SJCRH30 (cell line): ENCODE measurements at regions not wholly inside any gene's neighbourhood (a gene's known extent, or its start where the extent isn't known, plus 50 kb on each side); places are given as distances from the start of the nearest gene placed in this dataset.
A peak's percentile ranks its signal among the peaks of the same experiment; 100 is the strongest.

ENCODE experiments used
- DNase-seq, 2 experiments: peaks; one replicate each; pipeline ENCODE4 v3.0.0-alpha.2; 2015 to 2020
- H3K27ac ChIP-seq: fragments of 250-450 bp; sonication (Bioruptor Pico); 2 replicates; pipeline ENCODE4 v1.5.1; 2020; ENCODE audit warnings: mild to moderate bottlenecking, moderate library complexity
- H3K27me3 ChIP-seq: fragments of 250-450 bp; sonication (Bioruptor Pico); 2 replicates; pipeline ENCODE4 v1.5.1; 2020; ENCODE audit warnings: mild to moderate bottlenecking, moderate library complexity
- H3K36me3 ChIP-seq: fragments of 250-450 bp; sonication (Bioruptor Pico); 2 replicates; pipeline ENCODE4 v1.5.1; 2020; ENCODE audit warnings: mild to moderate bottlenecking, moderate library complexity
- H3K4me1 ChIP-seq: fragments of 250-450 bp; sonication (Bioruptor Pico); 2 replicates; pipeline ENCODE4 v1.5.1; 2020; ENCODE audit warnings: mild to moderate bottlenecking, moderate library complexity
- H3K4me3 ChIP-seq: fragments of 250-450 bp; sonication (Bioruptor Pico); 2 replicates; pipeline ENCODE4 v1.5.1; 2020; ENCODE audit warnings: mild to moderate bottlenecking, moderate library complexity
- H3K9me3 ChIP-seq: fragments of 250-450 bp; sonication (Bioruptor Pico); replicated peaks from 2 replicates; pipeline ENCODE4 v1.5.1; 2020; ENCODE audit warnings: mild to moderate bottlenecking, moderate library complexity

GRCh38 chr10:107656932-107657331 is 492.4 kb upstream of the SORCS1 start:
- Histone ChIP-seq H3K4me1 (peaks cover 9% of the 10 kb centered on the region), H3K27me3 (no peaks in the 10 kb centered on the region), H3K27ac (no peak overlapping the region), H3K4me3 (no peak overlapping the region), H3K36me3 (no peaks in the 10 kb centered on the region), H3K9me3 (no peaks in the 10 kb centered on the region)
- DNase-seq, result no peak

DNA sequence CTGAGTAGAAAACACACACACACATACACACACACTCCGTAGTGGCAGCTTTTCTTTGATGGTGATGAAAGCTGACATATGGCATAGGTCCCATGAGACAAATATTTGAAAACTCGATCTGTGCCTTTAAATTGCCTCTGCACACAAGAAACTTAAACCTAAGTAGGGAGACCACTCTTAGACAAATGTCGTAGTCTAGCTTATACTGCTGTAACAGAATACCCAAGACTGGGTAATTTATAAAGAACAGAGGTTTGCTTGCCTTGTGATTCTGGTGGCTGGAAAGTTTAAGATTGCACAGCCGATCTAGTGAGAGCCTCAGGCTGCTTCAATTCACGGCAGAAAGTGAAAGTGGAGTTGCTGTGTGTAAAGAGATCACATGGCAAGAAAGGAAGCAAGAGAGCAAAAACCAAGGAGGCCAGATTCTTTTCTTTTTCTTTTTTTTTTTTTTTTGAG is 489.4 kb upstream of the SORCS1 start:
- Histone ChIP-seq H3K36me3 (no peaks in the 10 kb centered on the region), H3K4me1 (peaks cover 9% of the 10 kb centered on the region), H3K27ac (peak overlapping the region; percentile 57), H3K27me3 (no peaks in the 10 kb centered on the region), H3K9me3 (no peaks in the 10 kb centered on the region), H3K4me3 (peak overlapping the region; percentile 54)
- peak; percentile 57 to 88 for DNase-seq

GRCh38 chr10:107650939-107651338 is 486.4 kb upstream of the SORCS1 start:
- Histone ChIP-seq H3K9me3 (no peaks in the 10 kb centered on the region), H3K4me3 (no peak overlapping the region), H3K36me3 (no peaks in the 10 kb centered on the region), H3K27me3 (no peaks in the 10 kb centered on the region), H3K4me1 (peaks cover 24% of the 10 kb centered on the region), H3K27ac (no peak overlapping the region)
- no peak for DNase-seq

GRCh38 chr10:107649249-107649648 is 484.7 kb upstream of the SORCS1 start:
- no peak overlapping the region for H3K27ac ChIP-seq
- H3K9me3 ChIP-seq, result no peaks in the 10 kb centered on the region
- DNase-seq, result peak in 1 of 2 experiments; percentile 17
- H3K27me3 ChIP-seq, result no peaks in the 10 kb centered on the region
- no peak overlapping the region for H3K4me3 ChIP-seq
- no peaks in the 10 kb centered on the region for H3K36me3 ChIP-seq
- peaks cover 20% of the 10 kb centered on the region for H3K4me1 ChIP-seq

- Histone ChIP-seq H3K9me3 (no peaks in the 10 kb centered on the region), H3K27me3 (no peaks in the 10 kb centered on the region)
Observed at GRCh38 chr10:107647462-107647861, 483.0 kb upstream of the SORCS1 start.

DNA sequence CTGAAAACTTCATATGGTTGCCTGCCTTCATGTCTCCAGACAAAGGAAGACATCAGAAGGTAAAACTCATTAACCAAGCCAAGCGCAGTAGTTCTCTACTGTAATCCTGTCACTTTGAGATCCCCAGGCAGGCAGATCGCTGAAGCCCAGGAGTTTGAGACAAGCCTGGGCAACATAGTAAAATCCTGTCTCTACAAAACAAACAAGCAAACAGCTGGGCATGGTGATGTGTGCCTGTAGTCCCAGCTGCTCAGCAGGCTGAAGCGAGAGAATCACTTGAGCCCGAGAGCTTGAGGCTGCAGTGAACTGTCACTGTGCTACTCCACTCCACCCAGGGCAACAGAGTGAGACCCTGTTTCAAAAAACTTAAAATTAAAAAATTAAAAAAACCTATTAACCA is 467.4 kb upstream of the SORCS1 start:
- peak; percentile 44 to 61 for DNase-seq
- H3K4me1 ChIP-seq, result no peaks in the 10 kb centered on the region
- H3K27me3 ChIP-seq, result no peaks in the 10 kb centered on the region
- no peaks in the 10 kb centered on the region; the same call in 1 of the 2 replicates for H3K9me3 ChIP-seq
- H3K36me3 ChIP-seq, result no peaks in the 10 kb centered on the region
- H3K27ac ChIP-seq, result no peak overlapping the region
- H3K4me3 ChIP-seq, result no peak overlapping the region

More at GRCh38 chr10:107647462-107647861, 483.0 kb upstream of the SORCS1 start:
- Histone ChIP-seq H3K36me3 (no peaks in the 10 kb centered on the region), H3K4me1 (peaks cover 14% of the 10 kb centered on the region; the same call in 1 of the 2 replicates), H3K4me3 (no peak overlapping the region), H3K27ac (no peak overlapping the region)
- peak in 1 of 2 experiments; percentile 27 for DNase-seq

- H3K27ac ChIP-seq, result no peak overlapping the region
- no peaks in the 10 kb centered on the region for H3K4me1 ChIP-seq
- H3K36me3 ChIP-seq, result 0 out of 2 replicates have a peak, but pooled peaks cover 3% of the 10 kb centered on the region
- no peak overlapping the region for H3K4me3 ChIP-seq
- no peaks in the 10 kb centered on the region for H3K27me3 ChIP-seq
- no peak for DNase-seq
- H3K9me3 ChIP-seq, result no peaks in the 10 kb centered on the region; the same call in 1 of the 2 replicates
Observed at GRCh38 chr10:107626862-107627261, 462.4 kb upstream of the SORCS1 start.

DNA sequence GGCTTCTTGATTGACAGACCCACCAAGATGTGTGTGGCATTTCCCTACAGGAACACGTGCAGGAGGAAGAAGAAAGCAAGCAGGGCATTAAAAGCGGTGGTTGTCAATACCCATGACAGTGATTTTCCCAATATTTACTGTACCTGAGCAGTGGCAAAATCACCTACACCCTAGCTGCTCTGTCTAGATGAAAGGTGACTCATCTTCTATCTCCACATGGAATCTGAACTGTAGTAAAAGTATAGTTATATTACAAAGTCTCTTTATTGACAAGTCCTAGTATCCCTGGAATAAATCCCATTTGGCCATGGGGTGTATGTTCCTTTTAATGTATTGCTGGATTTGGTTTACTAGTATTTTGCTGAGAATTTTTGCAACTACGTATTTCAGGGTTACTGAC is 458.8 kb upstream of the SORCS1 start:
- Histone ChIP-seq H3K27ac (no peak overlapping the region), H3K4me1 (no peaks in the 10 kb centered on the region), H3K4me3 (no peak overlapping the region), H3K9me3 (no peaks in the 10 kb centered on the region; the same call in 1 of the 2 replicates), H3K27me3 (no peaks in the 10 kb centered on the region), H3K36me3 (0 out of 2 replicates have a peak, but pooled peaks cover 3% of the 10 kb centered on the region)
- DNase-seq, result no peak

DNA sequence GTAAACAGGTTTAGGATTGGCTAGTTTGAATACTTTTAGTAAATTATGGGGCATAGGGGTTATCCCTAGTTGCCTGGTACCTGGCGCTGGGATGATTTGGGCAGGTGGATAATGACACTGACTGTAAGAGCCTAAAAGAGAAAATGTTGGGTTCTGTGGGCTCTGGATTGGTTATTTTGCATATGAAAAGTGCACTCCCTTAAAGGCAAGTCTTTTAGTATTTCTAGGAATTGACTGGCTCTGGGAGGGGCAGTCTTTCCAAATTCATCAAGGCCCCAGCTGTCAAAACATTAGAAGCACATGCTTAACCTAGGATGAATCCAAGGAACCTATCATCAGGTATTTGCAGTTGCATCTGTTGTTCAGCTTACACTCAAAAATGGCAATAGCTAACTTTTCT is 454.6 kb upstream of the SORCS1 start:
- no peaks in the 10 kb centered on the region for H3K36me3 ChIP-seq
- H3K27ac ChIP-seq, result no peak overlapping the region
- peaks cover 18% of the 10 kb centered on the region for H3K4me1 ChIP-seq
- H3K4me3 ChIP-seq, result no peak overlapping the region
- no peak for DNase-seq
- no peaks in the 10 kb centered on the region for H3K9me3 ChIP-seq
- H3K27me3 ChIP-seq, result no peaks in the 10 kb centered on the region

- H3K4me1 ChIP-seq, result peaks cover 24% of the 10 kb centered on the region
- DNase-seq, result no peak
- H3K27me3 ChIP-seq, result no peaks in the 10 kb centered on the region
- no peak overlapping the region for H3K27ac ChIP-seq
- no peaks in the 10 kb centered on the region for H3K36me3 ChIP-seq
- H3K9me3 ChIP-seq, result no peaks in the 10 kb centered on the region
- H3K4me3 ChIP-seq, result no peak overlapping the region
Observed at GRCh38 chr10:107618504-107618994, 454.0 kb upstream of the SORCS1 start.

GRCh38 chr10:107616463-107617410 is 452.2 kb upstream of the SORCS1 start:
- no peak for DNase-seq

GRCh38 chr10:107616031-107616430 is 451.5 kb upstream of the SORCS1 start:
- Histone ChIP-seq H3K27me3 (no peaks in the 10 kb centered on the region), H3K36me3 (no peaks in the 10 kb centered on the region), H3K9me3 (no peaks in the 10 kb centered on the region), H3K4me1 (peaks cover 30% of the 10 kb centered on the region), H3K4me3 (no peak overlapping the region), H3K27ac (peak overlapping the region; percentile 83)
- DNase-seq, result no peak

More at GRCh38 chr10:107616463-107617410, 452.2 kb upstream of the SORCS1 start:
- H3K9me3 ChIP-seq, result no peaks in the 10 kb centered on the region
- H3K27ac ChIP-seq, result no peak overlapping the region
- no peak overlapping the region for H3K4me3 ChIP-seq
- H3K4me1 ChIP-seq, result peaks cover 25% of the 10 kb centered on the region
- no peaks in the 10 kb centered on the region for H3K36me3 ChIP-seq
- no peaks in the 10 kb centered on the region for H3K27me3 ChIP-seq

GRCh38 chr10:107614939-107615685 is 450.6 kb upstream of the SORCS1 start:
- H3K36me3 ChIP-seq, result no peaks in the 10 kb centered on the region
- peak; percentile 69 to 85 for DNase-seq
- H3K4me3 ChIP-seq, result peak overlapping the region; percentile 19

DNA sequence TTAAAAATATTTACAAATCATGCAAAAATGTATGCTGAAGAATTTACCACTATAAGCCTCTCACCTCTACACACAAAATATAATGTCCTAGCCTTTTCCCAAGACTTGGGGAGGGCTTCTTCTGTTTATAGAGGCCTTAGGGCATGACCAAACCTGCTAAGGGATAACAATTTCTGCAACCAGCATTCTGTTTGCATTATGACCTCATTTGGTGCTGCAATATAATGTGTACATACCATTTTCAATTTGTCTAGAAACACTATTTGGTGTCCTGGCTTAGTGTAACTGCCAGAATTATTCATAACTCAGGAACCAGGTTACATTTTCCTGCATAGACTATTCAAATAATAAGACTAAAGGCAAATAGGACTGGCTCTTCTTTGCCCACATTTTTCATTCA is 446.6 kb upstream of the SORCS1 start:
- Histone ChIP-seq H3K27me3 (no peaks in the 10 kb centered on the region), H3K4me1 (peaks cover 30% of the 10 kb centered on the region), H3K36me3 (no peaks in the 10 kb centered on the region), H3K4me3 (no peak overlapping the region), H3K27ac (peak overlapping the region; percentile 15; the same call in 1 of the 2 replicates), H3K9me3 (no peaks in the 10 kb centered on the region)
- DNase-seq, result peak; percentile 12 to 45

More at GRCh38 chr10:107614939-107615685, 450.6 kb upstream of the SORCS1 start:
- H3K9me3 ChIP-seq, result no peaks in the 10 kb centered on the region
- no peaks in the 10 kb centered on the region for H3K27me3 ChIP-seq
- H3K27ac ChIP-seq, result peak overlapping the region; percentile 83
- peaks cover 34% of the 10 kb centered on the region for H3K4me1 ChIP-seq
